Activated CD4-positive, alpha-beta T cell treated with anti-CD3 and anti-CD28 coated beads for 24 hours (primary cell): ENCODE measurements at regions not wholly inside any gene's neighbourhood (a gene's known extent, or its start where the extent isn't known, plus 50 kb on each side); places are given as distances from the start of the nearest gene placed in this dataset.

Experiments
- DNase-seq, 2 donors: peaks; one replicate each; pipeline ENCODE4 v3.0.0-alpha.2; 2020; ENCODE audit warnings: low read depth in 2 of 2

DNA sequence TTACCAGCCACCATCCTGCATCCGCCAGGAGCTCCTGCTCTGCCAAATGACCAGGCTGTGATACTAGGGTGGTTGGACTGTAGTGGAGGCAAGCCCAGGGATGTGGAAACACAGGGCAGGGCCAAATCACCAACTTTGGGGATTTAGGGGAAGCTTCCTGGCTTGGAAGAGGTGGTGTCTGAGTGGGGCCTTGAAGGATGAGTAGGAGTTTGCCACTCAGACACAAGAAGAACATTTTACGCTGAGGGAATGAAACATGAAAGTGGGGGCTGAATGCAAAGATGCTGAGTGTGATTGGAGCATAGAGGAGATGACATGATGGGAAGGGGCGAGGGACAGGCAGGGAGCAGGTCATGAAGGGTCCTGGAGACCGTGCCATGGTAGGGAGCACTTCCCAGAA lies 329.5 kb downstream of the RPS24 start:
- no peak for DNase-seq

DNA sequence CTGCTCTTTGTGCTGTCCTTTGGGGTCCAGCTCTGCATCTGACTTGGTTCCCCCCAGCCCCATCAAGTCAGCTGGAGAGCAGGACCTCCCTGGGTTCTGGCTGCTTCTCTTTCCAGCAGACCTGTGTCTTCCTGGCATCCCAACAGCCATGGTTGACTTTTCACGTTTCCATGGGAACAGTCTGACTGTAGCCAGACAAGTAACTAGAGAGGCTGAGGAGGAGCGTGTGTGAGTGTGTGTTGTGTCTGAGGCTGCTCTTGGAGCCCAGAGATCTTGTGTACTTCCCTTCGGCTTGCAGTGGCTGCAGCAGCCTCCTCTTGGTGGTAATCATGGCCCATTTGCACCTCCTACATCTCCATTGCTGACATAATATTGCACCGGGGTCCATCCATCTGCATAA lies 332.0 kb downstream of the RPS24 start:
- DNase-seq: no peak

DNA sequence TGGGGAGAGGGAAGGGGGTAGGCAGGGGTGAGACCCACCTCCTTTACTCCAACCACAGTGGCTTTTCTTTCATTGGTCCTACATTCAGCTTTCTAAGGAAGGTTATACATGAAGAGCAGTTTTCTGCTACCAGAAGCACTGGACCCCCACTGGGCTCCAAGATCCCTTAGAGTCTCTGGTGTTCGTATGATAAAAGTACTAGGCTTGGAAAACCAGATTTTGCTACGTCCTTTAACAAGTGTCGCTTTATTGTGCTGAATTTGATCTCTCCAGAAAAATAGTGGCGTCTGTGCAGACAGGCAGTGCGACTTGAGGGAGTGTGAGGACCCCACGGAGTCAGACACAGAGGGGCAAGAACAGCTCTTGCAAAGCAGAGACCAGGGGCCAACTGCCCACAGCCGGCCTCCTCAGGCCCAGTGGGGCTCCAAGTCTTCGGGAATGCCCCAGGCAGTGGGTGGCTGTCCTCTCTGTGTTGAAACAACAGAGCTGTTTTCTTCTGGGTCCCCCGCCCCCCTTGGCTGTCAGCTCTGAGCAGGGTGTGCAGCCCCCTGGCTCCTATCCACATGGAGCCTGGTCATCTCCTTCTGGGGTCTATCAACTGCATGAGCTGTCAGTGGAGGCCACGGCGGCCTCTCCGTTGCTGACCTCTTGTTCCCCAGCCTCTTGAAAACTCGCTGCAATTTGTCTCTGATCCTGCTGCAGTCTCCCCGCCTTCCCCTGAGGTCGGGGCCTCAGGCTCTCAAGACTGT lies 333.2 kb downstream of the RPS24 start:
- DNase-seq: no peak

DNA sequence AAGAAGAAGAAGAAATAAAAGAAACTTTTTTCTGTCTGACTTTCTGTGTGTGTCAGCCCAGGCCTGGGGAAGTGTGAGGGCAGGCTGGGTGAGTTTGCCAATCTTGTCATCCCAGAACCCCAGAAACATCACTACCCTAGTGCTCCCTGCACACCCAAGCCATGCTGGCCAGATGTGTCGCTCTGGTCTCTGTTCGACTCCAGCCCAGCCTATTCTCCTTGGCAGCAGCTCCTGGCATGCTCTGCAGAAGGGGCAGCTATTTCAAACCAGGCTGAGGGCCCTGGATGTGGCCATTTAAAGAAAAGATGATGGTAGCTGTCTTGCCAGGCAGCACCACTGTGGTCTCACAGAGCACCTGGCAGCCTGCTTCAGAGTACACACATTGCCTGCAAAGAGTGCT lies 334.1 kb downstream of the RPS24 start:
- DNase-seq: no peak

DNA sequence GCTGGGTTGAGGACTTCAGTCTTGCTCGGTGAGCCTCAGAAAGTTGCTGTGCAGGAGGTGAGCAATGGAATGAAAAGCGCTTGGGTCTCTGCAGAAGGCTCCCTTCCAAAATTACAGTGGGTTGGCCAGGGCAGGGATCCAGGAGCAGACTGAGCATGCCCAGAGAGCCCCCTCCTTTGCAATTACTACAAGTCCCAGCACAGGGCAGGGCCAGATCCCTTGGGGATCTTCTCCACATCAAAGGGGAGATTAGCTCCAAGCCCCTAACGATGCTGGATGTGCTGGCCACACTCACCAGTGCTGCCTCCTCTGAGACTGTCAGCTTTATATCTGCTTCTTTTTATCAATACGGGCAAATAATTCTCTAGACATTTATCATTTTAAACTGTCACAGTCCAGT lies 337.5 kb downstream of the RPS24 start:
- no peak for DNase-seq

DNA sequence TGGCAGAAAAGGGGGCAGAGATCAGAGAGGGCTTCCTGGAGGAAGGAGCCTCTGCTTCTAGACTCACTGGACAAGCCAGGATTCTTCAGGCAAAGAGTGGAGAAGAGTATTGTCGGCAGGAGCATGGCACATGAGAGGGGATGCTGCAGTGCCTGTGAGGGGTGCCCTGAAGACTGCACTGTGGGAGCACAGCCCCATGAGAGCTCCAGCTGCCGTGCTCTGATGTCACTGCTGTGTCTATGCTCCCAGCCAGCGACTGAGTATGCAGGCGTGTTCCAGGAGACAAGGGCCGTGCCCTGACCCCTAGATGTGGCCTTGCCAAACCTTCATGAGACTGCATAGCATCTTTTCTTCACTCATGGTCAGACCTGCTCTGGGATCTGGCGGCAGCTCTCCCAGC lies 339.1 kb downstream of the RPS24 start:
- no peak for DNase-seq

DNA sequence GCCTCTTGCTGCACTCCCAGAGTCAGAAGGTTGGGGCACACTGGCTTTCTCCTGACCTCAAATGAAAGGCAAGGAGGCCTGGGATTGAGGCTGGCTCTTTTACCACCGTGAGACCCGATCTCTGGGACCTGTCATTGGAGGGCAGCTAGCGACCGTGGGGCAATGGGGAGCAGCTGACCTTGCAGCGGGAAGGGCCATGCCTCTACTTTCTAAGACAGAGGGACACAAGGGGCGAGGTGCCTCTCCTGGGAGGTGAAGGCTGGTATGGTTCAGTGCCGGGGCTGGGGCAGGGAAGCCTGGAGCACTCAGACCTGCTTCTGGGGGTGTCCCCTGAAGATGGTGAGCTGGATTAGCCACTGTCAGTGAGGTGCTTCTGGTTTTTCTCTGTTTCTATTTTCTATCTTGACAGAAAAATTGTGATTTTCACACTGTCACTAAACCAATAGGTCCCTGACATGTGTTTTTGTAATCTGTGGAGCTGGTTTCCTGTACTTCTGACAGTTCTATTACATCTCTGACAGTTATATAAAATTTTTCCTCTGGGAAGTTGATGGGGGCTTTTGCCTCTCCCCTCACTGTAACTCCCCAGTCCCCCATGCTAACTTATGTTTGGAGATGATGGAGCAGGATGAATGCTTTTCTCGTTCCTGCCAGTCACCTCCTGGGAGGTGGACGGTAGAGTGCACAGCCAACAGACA lies 340.8 kb downstream of the RPS24 start:
- DNase-seq: no peak

DNA sequence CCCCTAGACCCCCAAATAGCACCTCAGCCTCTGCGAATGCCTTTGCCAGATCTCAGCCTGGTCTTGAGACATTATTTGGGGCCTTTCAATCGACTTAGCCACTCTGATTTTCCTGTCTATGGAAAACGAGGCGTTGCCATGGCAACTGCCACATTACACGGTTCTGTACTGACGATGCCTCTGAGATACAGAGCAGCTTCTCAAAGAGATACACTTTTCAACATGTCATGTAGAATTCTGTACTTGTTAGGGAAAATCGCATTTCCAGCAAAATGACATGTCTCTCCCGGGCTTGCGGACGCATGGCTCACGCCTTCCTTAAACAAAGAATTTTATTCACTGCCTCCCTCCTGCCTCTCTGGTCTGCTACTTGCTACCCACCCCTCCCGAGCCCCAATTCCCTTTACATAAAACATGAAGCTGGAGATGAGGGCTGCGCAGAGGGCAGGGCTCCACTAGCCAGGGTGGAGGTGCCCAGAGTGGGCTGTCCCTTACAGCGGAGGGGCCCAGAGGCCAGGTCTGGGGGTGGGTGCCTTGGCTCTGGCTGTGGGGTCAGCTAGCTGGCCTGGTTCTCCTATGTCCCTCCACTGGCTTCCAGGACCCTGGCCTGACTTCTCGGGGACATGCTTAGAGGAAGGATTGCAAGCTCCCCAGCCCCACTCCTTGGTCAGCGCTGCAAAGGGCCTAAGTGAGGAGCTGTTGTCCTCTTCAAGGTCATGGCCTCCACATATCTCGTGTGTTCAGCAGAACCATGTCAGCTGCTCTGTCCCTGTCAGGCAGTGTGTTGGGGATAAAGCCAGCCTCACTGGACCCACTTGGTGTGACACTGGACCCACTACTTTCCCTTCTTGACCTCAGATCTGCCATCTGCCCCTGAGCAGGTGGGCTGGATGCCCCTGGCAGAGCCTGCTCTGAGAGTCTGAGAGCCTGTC lies 342.5 kb downstream of the RPS24 start:
- no peak for DNase-seq

DNA sequence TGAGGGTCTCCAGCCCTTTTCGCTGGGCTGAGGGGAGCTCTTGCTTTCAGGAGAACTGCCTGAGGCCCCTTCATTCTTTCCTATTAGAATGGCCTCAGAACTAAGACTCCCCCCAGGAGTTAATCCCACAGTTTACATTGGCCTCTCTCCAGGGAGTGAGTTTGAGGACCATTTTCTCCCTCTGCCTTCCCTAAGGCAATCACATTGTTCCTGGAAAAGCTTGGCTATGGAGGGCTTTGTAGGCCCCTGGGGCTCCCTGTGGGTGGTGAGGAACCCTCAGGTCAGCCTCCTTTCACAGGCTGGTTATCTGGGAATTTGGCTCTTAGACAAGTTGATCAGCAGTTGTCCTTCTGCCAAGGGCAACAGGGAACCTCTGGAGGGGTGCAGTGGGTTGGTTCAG lies 343.7 kb downstream of the RPS24 start:
- no peak for DNase-seq

DNA sequence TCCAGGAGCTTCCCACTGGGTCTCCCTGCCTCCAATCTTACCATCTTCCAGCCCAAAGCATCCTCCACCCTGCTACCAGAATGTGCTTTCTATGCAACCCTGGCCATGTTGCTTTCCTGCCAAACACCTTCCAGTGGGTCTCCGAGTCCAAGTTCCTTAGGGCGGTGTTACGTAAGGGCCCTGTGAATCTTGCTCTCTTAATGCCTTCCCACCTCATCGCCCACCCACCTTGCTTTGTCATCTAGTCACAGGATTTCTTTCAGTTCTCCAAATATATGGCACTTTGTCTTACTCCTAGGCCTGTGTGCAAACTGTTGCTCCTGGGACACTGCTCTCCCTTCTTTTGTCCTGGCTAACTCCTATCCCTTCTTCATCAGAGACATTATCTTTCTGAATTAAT lies 344.5 kb downstream of the RPS24 start:
- DNase-seq: no peak

DNA sequence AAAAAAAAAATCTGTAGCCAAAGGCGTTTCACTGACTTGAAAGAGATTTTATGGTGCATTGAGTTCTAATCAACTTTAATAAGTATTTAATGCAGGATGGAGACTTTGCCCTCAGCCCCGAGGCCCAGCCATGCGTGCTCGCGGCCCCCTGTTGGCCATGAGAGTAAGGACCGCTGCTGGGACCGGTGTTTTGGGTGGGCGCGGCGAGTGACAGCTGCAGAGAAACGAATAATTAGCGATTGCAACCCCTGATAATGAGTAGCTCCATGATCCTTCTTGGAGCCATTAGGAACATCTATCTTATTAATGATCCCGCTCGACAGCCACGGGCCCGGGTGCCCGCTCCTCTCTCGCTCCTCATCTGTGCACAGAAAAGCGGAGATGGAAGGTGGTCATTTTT lies 347.4 kb downstream of the RPS24 start:
- no peak for DNase-seq

DNA sequence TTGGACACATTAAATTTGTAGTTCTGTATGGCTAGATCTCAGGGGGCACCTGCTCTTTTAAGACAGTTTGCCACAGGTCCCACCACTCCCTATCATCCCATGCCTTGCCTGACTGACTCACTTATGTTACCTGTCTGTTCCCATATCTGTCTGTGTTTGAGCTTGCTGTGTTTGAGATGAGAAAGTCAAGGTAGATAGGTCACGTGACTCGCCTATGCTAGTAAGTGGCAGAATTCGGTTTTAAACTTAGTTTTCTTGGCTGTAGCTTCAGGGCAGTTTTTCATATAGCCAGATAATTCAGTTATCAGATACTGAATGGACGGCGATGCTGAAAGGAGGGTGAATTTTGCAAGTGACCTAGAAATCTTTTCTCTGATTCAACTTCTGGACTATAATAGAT lies 348.4 kb downstream of the RPS24 start:
- DNase-seq: no peak

DNA sequence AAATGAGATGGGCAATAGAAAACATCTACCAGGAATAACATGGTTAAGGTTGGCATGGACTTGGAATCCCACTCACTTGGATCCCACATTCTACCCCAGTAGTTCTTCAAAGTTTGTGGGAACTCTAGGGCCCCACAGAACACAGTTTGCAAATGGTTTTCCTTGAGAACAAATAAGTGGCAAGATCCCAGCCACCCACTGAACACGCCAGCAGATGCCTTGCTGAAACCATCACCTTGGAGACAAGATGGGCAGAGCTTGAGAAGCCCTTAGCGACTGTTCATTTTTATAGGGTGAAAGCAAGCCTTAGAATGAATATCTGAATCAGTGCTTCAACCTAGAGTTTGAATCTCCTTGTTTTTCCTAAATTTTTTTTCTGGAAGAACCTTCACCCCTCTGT lies 349.1 kb downstream of the RPS24 start:
- DNase-seq: no peak

DNA sequence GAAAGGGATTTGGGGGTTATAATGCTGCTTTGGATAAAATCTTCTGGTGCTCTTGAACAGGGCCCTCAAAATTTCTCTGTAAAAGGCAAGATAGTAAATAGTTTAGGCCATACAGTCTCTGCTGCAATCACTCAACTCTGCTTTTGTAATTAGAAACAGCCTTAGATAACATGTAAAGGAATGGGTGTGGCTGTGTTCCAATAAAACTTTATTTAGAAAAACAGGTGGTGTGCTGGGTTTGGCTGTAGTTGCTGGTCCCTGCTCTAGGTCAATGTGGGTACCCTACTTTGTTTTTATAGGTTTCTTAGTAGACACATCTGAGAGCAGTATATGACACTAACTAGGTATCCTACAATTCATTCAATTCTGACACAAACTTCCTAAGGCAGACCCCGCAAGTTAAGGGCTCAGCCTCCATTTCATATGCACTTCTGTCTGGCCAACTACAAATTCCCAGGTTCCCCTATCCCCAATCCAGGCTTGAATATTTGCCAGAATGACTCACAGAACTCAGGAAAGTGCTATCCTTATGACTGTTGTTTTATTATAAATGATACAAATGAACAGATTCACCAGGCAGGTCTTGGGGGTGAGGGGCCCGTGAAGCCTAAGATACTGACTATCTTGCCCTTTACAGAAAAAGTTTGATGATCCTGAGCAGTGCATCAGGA lies 349.9 kb downstream of the RPS24 start:
- no peak for DNase-seq

DNA sequence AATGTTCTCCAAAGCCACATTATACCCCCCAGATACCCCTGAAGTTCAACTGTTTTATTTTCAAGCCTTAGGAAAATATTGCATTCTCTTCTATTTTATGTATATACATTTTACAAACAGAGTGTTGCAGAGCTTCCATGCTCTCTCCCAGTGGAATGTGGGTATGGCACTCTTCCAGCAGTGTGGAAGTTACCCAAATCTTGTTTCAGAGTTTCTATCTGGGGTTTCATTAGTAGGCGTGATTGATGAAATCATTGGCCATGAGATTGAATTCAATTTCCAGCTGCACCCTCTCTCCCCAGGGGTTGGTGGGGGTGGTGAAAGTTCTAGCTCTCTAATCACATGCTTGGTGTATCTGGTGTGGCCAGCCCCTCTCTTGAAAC lies 350.4 kb downstream of the RPS24 start:
- DNase-seq: no peak

DNA sequence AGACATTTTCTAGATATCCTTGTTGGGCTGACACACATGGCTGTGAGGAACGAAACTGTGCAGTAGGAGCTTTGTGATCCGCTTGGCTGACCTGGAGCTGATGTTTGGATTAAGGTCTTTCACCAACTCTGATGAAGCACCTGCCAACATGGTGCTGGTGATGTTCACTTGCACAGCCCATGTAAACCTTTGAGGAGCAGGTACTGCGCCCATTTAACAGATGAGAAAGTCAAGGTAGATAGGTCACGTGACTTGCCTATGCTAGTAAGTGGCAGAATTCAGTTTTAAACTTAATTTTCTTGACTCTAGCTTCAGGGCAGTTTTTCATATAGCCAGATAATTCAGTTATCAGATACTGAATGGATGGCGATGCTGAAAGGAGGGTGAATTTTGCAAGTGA lies 351.9 kb downstream of the RPS24 start:
- DNase-seq: no peak

DNA sequence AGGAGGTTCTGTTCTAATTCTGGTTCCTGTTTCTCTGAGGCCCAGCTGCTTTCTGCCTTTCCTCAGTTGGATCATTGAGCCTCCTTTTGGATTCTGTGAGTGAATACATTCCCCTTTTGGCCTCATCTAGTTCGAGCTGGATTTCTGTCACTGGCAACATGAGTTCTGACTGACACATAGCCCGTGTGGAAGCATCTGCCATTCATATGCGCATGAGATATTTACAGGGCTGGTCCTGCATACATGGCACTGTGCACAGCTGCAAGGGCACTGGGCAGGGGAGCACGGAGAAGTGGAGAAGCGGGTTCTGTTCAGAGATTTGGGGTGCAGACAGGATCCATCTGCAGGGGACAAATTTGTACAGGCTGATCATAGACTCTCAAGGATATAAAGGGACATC lies 352.8 kb downstream of the RPS24 start:
- DNase-seq: no peak

DNA sequence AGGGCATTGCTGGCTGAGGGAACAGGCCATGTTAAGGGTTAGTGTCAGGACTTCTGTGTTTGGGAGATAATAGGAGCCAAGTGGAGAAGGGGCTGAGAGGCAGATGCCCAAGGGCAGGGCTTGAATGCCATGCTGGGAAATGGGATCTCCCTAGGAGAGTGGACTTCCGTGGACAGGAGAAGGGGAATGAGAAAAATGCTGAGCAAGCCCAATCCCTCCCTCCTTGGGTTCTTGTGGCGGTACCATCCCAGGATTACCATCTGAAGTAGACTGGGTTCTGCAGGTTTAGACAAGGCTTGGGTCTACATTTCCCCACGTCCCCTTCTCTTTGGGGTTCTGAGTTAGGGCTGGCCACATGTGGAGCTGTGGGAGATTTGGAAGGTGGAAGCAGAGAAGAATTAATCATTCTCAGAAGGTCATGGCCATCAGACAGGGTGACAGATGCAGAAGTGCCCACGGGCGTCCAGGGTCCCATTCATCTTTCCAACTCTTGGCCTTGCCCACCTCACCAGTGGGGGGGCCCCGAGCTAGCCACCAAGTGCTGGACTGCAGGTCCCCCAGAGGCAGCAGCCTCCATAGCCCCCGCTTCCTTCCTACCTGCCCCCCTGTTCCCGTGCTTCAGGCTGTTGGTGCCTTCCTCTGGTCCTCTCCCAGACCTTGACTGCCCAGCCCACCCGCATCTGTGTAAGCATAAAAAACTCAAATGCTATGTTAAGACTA lies 354.8 kb downstream of the RPS24 start:
- DNase-seq: no peak

DNA sequence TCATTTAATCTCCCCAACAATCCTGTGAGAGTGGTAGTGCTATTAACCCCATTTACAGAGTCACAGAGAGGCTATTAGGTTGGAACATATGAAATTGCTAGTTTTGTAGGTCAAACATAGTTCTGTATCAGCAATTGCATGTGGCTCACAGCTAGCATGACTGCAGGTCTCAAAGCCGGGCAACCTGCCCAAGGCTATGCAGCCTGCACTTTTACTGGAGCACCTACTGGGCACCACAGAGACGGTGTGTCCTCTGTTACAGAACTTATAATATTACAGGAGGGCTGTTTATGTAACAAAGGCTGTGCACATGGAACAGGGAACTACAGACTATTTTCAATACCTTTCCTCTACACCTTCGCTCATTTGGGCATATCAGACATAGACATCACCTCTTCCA lies 355.8 kb downstream of the RPS24 start:
- DNase-seq: no peak

DNA sequence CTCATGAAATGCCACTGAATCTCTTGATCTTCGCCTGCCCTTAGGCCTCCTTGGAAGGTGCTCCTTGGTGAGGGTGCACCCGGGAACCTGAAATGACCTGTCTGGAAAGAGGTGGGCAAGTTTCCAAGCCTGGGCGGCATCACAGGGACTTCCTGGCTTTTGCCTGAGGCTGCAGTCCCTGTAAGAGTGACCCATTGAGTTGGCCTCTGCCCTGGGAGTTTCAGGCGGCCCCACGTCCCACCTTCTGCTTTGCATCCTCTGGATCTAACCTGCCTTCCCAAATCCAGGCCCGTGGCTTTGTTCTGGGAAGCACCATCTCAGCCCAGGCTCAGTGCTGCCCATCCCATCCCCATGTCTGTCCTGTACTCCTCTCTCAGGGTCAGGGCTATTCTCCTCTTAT lies 356.4 kb downstream of the RPS24 start:
- no peak for DNase-seq

DNA sequence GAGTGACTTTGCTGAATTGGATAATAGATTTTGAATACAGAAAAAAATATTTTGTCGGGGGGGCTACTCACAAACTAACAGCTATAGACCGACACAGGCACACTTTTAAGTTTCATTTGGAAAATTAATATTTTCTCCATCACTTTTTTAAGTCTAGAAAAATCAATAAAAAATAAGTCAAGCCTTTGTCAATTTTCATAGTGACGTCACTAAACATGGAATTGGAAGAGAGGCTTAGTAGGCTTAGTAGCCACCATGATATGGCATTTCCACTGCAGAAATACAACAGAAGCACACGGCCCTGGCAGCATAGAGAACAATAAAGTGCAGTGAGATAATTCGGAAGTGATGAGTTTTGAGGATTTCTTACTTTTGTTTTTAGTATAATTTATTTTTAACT lies 357.2 kb downstream of the RPS24 start:
- no peak for DNase-seq
